ENCODE measurements at regions not wholly inside any gene's neighbourhood (a gene's known extent, or its start where the extent isn't known, plus 50 kb on each side); places are given as distances from the start of the nearest gene placed in this dataset.
A peak's percentile ranks its signal among the peaks of the same experiment; 100 is the strongest.

GRCh38 chr13:109697936-109698335 lies 88.4 kb downstream of the IRS2 start:
- Histone ChIP-seq H3K4me2 (ENCODE audit: low read length) (no peak overlapping the region), H3K36me3 (ENCODE audit: control insufficient read depth in 1 of 2, insufficient read depth in 2 of 2, low read length in 2 of 2) (no peaks in the 10 kb centered on the region), H3K23ac (ENCODE audit: low read length) (no peak overlapping the region), H2BK120ac (ENCODE audit: insufficient read depth, low read length, poor library complexity) (no peak overlapping the region), H3K4me3 (ENCODE audit: low read depth, low read length) (no peak overlapping the region), H4K91ac (ENCODE audit: low read depth, low read length) (no peak overlapping the region), H3K18ac (ENCODE audit: low read length) (no peak overlapping the region), H2BK12ac (ENCODE audit: low read length) (no peak overlapping the region), H3K27me3 (ENCODE audit: insufficient read depth, low read length) (no peaks in the 10 kb centered on the region), H4K12ac (ENCODE audit: low read depth, low read length) (no peak overlapping the region), H3K4ac (ENCODE audit: low read depth, low read length) (no peak overlapping the region), H3K14ac (ENCODE audit: low read length) (no peak overlapping the region), H3K9me3 (ENCODE audit: insufficient read depth, low read depth, low read length) (peaks cover 2% of the 10 kb centered on the region), H3K79me1 (ENCODE audit: low read length) (no peaks in the 10 kb centered on the region), H2AK5ac (ENCODE audit: low read length) (no peak overlapping the region), H4K8ac (ENCODE audit: low read depth, low read length) (no peak overlapping the region), H2BK5ac (ENCODE audit: low read depth, low read length, poor library complexity) (no peak overlapping the region), H3K79me2 (ENCODE audit: control insufficient read depth, insufficient read depth, low read length, poor library complexity) (no peaks in the 10 kb centered on the region), H3K27ac (ENCODE audit: low read depth, low read length) (no peak overlapping the region), H3K9ac (ENCODE audit: low read length) (no peak overlapping the region), H3K4me1 (ENCODE audit: control insufficient read depth in 1 of 2, insufficient read depth in 2 of 2, low read length in 2 of 2) (no peaks in the 10 kb centered on the region), H2AFZ (ENCODE audit: insufficient read depth, low read length, poor library complexity) (no peak overlapping the region)
- DNase-seq: peak; percentile 30 to 66
- no CpG with 5 or more reads among the region's 10 CpGs for WGBS (ENCODE audit: extremely low coverage, insufficient coverage, insufficient read length)

GRCh38 chr13:109695402-109696190 lies 90.8 kb downstream of the IRS2 start:
- Histone ChIP-seq H2BK120ac (ENCODE audit: insufficient read depth, low read length, poor library complexity) (no peak overlapping the region), H3K4me1 (ENCODE audit: control insufficient read depth in 1 of 2, insufficient read depth in 2 of 2, low read length in 2 of 2) (no peaks in the 10 kb centered on the region), H3K79me1 (ENCODE audit: low read length) (no peaks in the 10 kb centered on the region), H3K4ac (ENCODE audit: low read depth, low read length) (no peak overlapping the region), H2AFZ (ENCODE audit: insufficient read depth, low read length, poor library complexity) (no peak overlapping the region), H3K9ac (ENCODE audit: low read length) (no peak overlapping the region), H3K4me3 (ENCODE audit: low read depth, low read length) (no peak overlapping the region), H2BK12ac (ENCODE audit: low read length) (no peak overlapping the region), H3K79me2 (ENCODE audit: control insufficient read depth, insufficient read depth, low read length, poor library complexity) (no peaks in the 10 kb centered on the region), H3K4me2 (ENCODE audit: low read length) (no peak overlapping the region), H3K27ac (ENCODE audit: low read depth, low read length) (no peak overlapping the region), H3K14ac (ENCODE audit: low read length) (no peak overlapping the region), H2AK5ac (ENCODE audit: low read length) (no peak overlapping the region), H4K12ac (ENCODE audit: low read depth, low read length) (no peak overlapping the region), H3K27me3 (ENCODE audit: insufficient read depth, low read length) (no peaks in the 10 kb centered on the region), H3K23ac (ENCODE audit: low read length) (no peak overlapping the region), H4K91ac (ENCODE audit: low read depth, low read length) (no peak overlapping the region), H2BK5ac (ENCODE audit: low read depth, low read length, poor library complexity) (no peak overlapping the region), H3K9me3 (ENCODE audit: insufficient read depth, low read depth, low read length) (no peaks in the 10 kb centered on the region), H3K36me3 (ENCODE audit: control insufficient read depth in 1 of 2, insufficient read depth in 2 of 2, low read length in 2 of 2) (no peaks in the 10 kb centered on the region), H3K18ac (ENCODE audit: low read length) (no peak overlapping the region), H4K8ac (ENCODE audit: low read depth, low read length) (no peak overlapping the region)
- DNase-seq: no peak
- WGBS (ENCODE audit: extremely low coverage, insufficient coverage, insufficient read length): no CpG with 5 or more reads among the region's 6 CpGs

- no peak overlapping the region for H2BK12ac ChIP-seq (ENCODE audit: low read length)
These were observed 91.4 kb downstream of the IRS2 start for GRCh38 chr13:109694972-109695371.

DNA sequence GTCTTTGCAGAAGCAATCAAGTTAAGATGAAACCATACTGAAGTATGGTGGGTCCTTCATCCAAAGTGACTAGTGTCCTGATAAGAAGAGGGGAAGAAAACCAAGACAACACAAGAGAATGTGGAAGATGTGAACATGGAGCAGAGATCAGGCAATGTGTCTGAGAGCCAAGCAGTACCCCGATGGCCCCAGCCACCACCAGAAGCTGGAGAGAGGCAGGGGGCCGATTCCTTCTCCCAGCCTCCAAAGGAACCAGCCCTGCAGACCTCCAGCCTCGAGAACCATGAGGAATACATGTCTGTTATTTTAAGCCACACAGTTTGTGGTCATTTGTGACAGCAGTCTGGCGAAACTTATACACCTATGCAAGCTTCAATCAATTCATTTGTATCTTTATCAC lies 93.2 kb downstream of the IRS2 start:
- no peaks in the 10 kb centered on the region for H3K4me1 ChIP-seq (ENCODE audit: control insufficient read depth in 1 of 2, insufficient read depth in 2 of 2, low read length in 2 of 2)
- no peaks in the 10 kb centered on the region for H3K27me3 ChIP-seq (ENCODE audit: insufficient read depth, low read length)
- H3K14ac ChIP-seq (ENCODE audit: low read length): no peak overlapping the region
- H4K8ac ChIP-seq (ENCODE audit: low read depth, low read length): no peak overlapping the region
- no peak overlapping the region for H2BK5ac ChIP-seq (ENCODE audit: low read depth, low read length, poor library complexity)
- no peak overlapping the region for H3K18ac ChIP-seq (ENCODE audit: low read length)
- no CpG with 5 or more reads among the region's 4 CpGs for WGBS (ENCODE audit: extremely low coverage, insufficient coverage, insufficient read length)
- no peaks in the 10 kb centered on the region for H3K36me3 ChIP-seq (ENCODE audit: control insufficient read depth in 1 of 2, insufficient read depth in 2 of 2, low read length in 2 of 2)
- H3K9me3 ChIP-seq (ENCODE audit: insufficient read depth, low read depth, low read length): no peaks in the 10 kb centered on the region
- no peak overlapping the region for H2AK5ac ChIP-seq (ENCODE audit: low read length)
- no peak overlapping the region for H2BK120ac ChIP-seq (ENCODE audit: insufficient read depth, low read length, poor library complexity)
- H3K4ac ChIP-seq (ENCODE audit: low read depth, low read length): no peak overlapping the region
- H2BK12ac ChIP-seq (ENCODE audit: low read length): no peak overlapping the region
- DNase-seq: no peak
- no peak overlapping the region for H3K9ac ChIP-seq (ENCODE audit: low read length)
- no peak overlapping the region for H2AFZ ChIP-seq (ENCODE audit: insufficient read depth, low read length, poor library complexity)
- H3K4me3 ChIP-seq (ENCODE audit: low read depth, low read length): no peak overlapping the region
- H3K4me2 ChIP-seq (ENCODE audit: low read length): no peak overlapping the region
- no peaks in the 10 kb centered on the region for H3K79me1 ChIP-seq (ENCODE audit: low read length)
- H3K27ac ChIP-seq (ENCODE audit: low read depth, low read length): no peak overlapping the region
- H3K79me2 ChIP-seq (ENCODE audit: control insufficient read depth, insufficient read depth, low read length, poor library complexity): no peaks in the 10 kb centered on the region
- H4K12ac ChIP-seq (ENCODE audit: low read depth, low read length): no peak overlapping the region
- H4K91ac ChIP-seq (ENCODE audit: low read depth, low read length): no peak overlapping the region
- H3K23ac ChIP-seq (ENCODE audit: low read length): no peak overlapping the region

More at GRCh38 chr13:109694972-109695371, 91.4 kb downstream of the IRS2 start:
- Histone ChIP-seq H2AFZ (ENCODE audit: insufficient read depth, low read length, poor library complexity) (no peak overlapping the region), H3K79me2 (ENCODE audit: control insufficient read depth, insufficient read depth, low read length, poor library complexity) (no peaks in the 10 kb centered on the region), H3K4me2 (ENCODE audit: low read length) (no peak overlapping the region), H2AK5ac (ENCODE audit: low read length) (no peak overlapping the region), H4K91ac (ENCODE audit: low read depth, low read length) (no peak overlapping the region), H3K4me3 (ENCODE audit: low read depth, low read length) (no peak overlapping the region), H3K9ac (ENCODE audit: low read length) (no peak overlapping the region), H3K14ac (ENCODE audit: low read length) (no peak overlapping the region), H4K12ac (ENCODE audit: low read depth, low read length) (no peak overlapping the region), H3K9me3 (ENCODE audit: insufficient read depth, low read depth, low read length) (no peaks in the 10 kb centered on the region), H3K4me1 (ENCODE audit: control insufficient read depth in 1 of 2, insufficient read depth in 2 of 2, low read length in 2 of 2) (no peaks in the 10 kb centered on the region), H3K18ac (ENCODE audit: low read length) (no peak overlapping the region), H3K36me3 (ENCODE audit: control insufficient read depth in 1 of 2, insufficient read depth in 2 of 2, low read length in 2 of 2) (no peaks in the 10 kb centered on the region), H3K27ac (ENCODE audit: low read depth, low read length) (no peak overlapping the region), H3K23ac (ENCODE audit: low read length) (no peak overlapping the region), H3K27me3 (ENCODE audit: insufficient read depth, low read length) (no peaks in the 10 kb centered on the region), H3K4ac (ENCODE audit: low read depth, low read length) (no peak overlapping the region), H3K79me1 (ENCODE audit: low read length) (no peaks in the 10 kb centered on the region), H2BK5ac (ENCODE audit: low read depth, low read length, poor library complexity) (no peak overlapping the region), H2BK120ac (ENCODE audit: insufficient read depth, low read length, poor library complexity) (no peak overlapping the region), H4K8ac (ENCODE audit: low read depth, low read length) (no peak overlapping the region)
- no CpG with 5 or more reads among the region's 4 CpGs for WGBS (ENCODE audit: extremely low coverage, insufficient coverage, insufficient read length)
- peak; percentile 92 for DNase-seq

All from trophoblast cell (in vitro differentiated cells and primary cell).